ENCODE measurements at regions not wholly inside any gene's neighbourhood (a gene's known extent, or its start where the extent isn't known, plus 50 kb on each side); places are given as distances from the start of the nearest gene placed in this dataset.

GRCh38 chr6:146898888-146899227, 300.1 kb downstream of the ADGB start:
- DNase-seq (ENCODE audit: low read depth, low spot score), result no peak
- H3K4me3 ChIP-seq (ENCODE audit: low read length), result no peak overlapping the region

- DNase-seq (ENCODE audit: low read depth, low spot score), result no peak
- no peak overlapping the region for H3K4me3 ChIP-seq (ENCODE audit: low read length)
These were observed 302.0 kb upstream of the STXBP5 start for GRCh38 chr6:146901940-146902816.

GRCh38 chr6:146902846-146903245, 301.4 kb upstream of the STXBP5 start:
- DNase-seq (ENCODE audit: low read depth, low spot score), result no peak
- H3K4me3 ChIP-seq (ENCODE audit: low read length), result no peak overlapping the region

- DNase-seq (ENCODE audit: low read depth, low spot score), result no peak
- no peak overlapping the region for H3K4me3 ChIP-seq (ENCODE audit: low read length)
These were observed 300.8 kb upstream of the STXBP5 start for GRCh38 chr6:146903451-146903850.

GRCh38 chr6:146904596-146904995, 299.6 kb upstream of the STXBP5 start:
- no peak overlapping the region for H3K4me3 ChIP-seq (ENCODE audit: low read length)
- DNase-seq (ENCODE audit: low read depth, low spot score), result no peak

GRCh38 chr6:146905181-146905704, 299.0 kb upstream of the STXBP5 start:
- no peak overlapping the region for H3K4me3 ChIP-seq (ENCODE audit: low read length)
- DNase-seq (ENCODE audit: low read depth, low spot score), result no peak

GRCh38 chr6:146908786-146909185, 295.4 kb upstream of the STXBP5 start:
- DNase-seq (ENCODE audit: low read depth, low spot score), result no peak
- no peak overlapping the region for H3K4me3 ChIP-seq (ENCODE audit: low read length)

- no peak for DNase-seq (ENCODE audit: low read depth, low spot score)
- no peak overlapping the region for H3K4me3 ChIP-seq (ENCODE audit: low read length)
These were observed 294.8 kb upstream of the STXBP5 start for GRCh38 chr6:146909376-146909775.

GRCh38 chr6:146909886-146910285, 294.3 kb upstream of the STXBP5 start:
- no peak overlapping the region for H3K4me3 ChIP-seq (ENCODE audit: low read length)
- no peak for DNase-seq (ENCODE audit: low read depth, low spot score)

GRCh38 chr6:146910611-146911010, 293.6 kb upstream of the STXBP5 start:
- H3K4me3 ChIP-seq (ENCODE audit: low read length), result no peak overlapping the region
- DNase-seq (ENCODE audit: low read depth, low spot score), result no peak

- DNase-seq (ENCODE audit: low read depth, low spot score), result no peak
- H3K4me3 ChIP-seq (ENCODE audit: low read length), result no peak overlapping the region
These were observed 292.5 kb upstream of the STXBP5 start for GRCh38 chr6:146911635-146912215.

- no peak for DNase-seq (ENCODE audit: low read depth, low spot score)
- no peak overlapping the region for H3K4me3 ChIP-seq (ENCODE audit: low read length)
These were observed 291.2 kb upstream of the STXBP5 start for GRCh38 chr6:146912730-146913685.

GRCh38 chr6:146913842-146914488, 290.3 kb upstream of the STXBP5 start:
- H3K4me3 ChIP-seq (ENCODE audit: low read length), result no peak overlapping the region
- DNase-seq (ENCODE audit: low read depth, low spot score), result no peak

- no peak overlapping the region for H3K4me3 ChIP-seq (ENCODE audit: low read length)
- no peak for DNase-seq (ENCODE audit: low read depth, low spot score)
These were observed 289.4 kb upstream of the STXBP5 start for GRCh38 chr6:146914489-146915483.

GRCh38 chr6:146915671-146916127, 288.5 kb upstream of the STXBP5 start:
- no peak overlapping the region for H3K4me3 ChIP-seq (ENCODE audit: low read length)
- DNase-seq (ENCODE audit: low read depth, low spot score), result no peak

GRCh38 chr6:146916435-146917025, 287.7 kb upstream of the STXBP5 start:
- no peak for DNase-seq (ENCODE audit: low read depth, low spot score)
- no peak overlapping the region for H3K4me3 ChIP-seq (ENCODE audit: low read length)

GRCh38 chr6:146917182-146917581, 287.0 kb upstream of the STXBP5 start:
- no peak overlapping the region for H3K4me3 ChIP-seq (ENCODE audit: low read length)

More at GRCh38 chr6:146917182-146917581, 287.0 kb upstream of the STXBP5 start:
- no peak for DNase-seq (ENCODE audit: low read depth, low spot score)
